ENCODE measurements at regions not wholly inside any gene's neighbourhood (a gene's known extent, or its start where the extent isn't known, plus 50 kb on each side); places are given as distances from the start of the nearest gene placed in this dataset.
"Not testable (repeated sequence)": the region's sequence is repeated elsewhere in the genome, so short reads cannot be mapped to it uniquely, and the experiment has no call there.

DNA sequence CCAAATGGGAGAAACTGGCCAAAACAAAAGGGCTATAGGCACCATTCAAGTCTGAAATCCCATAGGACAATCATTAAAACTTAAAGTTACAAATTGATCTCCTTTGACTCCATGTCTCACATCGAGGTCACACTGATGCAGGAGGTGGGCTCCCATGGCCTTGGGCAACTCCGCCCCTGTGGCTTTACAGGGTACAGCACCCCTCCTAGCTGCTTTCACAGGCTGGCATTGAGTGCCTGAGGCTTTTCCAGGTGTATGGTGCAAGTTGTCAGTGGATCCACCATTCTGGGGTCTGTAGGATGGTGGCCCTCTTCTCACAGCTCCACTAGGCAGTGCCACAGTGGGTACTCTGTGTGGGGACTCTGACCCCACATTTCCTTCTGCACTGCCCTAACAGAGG is 662.1 kb downstream of the XPNPEP1 start:
- DNase-seq: no peak

DNA sequence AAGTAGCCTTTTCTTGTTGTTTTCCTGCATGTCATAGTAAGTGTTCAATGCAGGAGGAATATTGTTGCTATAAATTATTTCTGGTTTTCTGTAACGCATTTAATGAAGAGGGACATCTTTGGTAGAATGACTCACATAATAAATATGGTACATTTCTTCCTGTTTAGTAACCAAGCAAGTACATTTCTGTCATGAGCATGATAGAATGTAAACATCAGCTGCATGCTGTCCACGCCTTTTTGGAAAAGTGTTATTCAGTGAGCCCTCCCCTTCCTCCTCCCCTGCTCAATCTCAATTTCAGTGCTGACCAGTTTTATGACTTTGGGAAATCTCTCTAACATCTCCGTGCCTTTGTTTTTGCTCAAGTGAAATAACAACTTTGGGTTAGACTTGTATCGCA is 664.0 kb downstream of the XPNPEP1 start:
- no peak for DNase-seq

DNA sequence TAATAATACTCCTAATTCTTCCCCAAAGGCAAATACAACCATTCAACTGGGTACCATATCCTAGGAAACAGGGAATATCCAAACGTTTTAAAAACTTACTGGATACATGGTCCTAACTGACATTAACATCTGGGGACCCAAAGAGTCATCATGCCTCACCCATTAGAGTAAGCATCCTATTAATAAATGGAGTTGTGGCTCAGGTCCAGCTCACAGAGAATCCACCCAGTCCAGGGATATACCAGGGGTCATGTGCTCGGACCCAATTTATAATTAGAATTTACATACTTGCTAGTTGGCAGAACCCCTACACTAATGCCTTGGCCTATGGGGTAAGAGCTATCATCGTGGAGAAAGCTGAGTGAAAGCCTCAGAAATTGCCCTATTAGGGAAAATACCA is 670.0 kb downstream of the XPNPEP1 start:
- no peak for DNase-seq

GRCh38 chr10:109250152-109250551 is 673.2 kb downstream of the XPNPEP1 start:
- no peak for DNase-seq

GRCh38 chr10:109247814-109248213 is 675.5 kb downstream of the XPNPEP1 start:
- DNase-seq: no peak

GRCh38 chr10:109245821-109246220 is 677.5 kb downstream of the XPNPEP1 start:
- no peak for DNase-seq

GRCh38 chr10:109239371-109239770 is 683.9 kb downstream of the XPNPEP1 start:
- DNase-seq: no peak

DNA sequence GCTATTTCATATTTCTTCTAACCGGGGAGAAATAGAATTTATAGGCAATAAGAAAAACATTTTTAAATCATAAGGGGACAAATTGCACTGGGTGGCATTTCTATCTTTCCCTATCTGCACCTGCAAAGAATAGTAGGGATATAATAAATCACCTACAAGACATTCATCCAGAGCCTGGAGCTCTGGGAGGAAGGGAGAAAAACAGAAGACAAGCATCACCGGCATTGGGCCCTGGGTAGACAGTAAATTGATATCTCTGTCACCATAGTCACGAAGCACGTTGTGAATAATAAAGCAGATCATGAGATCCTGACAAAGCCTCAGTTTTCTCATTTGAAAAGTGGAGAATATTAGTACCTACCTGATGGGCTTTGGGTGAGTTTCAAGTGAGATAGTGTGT is 685.6 kb downstream of the XPNPEP1 start:
- no peak for DNase-seq

GRCh38 chr10:109237050-109237449 is 686.3 kb downstream of the XPNPEP1 start:
- DNase-seq: no peak

GRCh38 chr10:109223533-109223932 is 699.8 kb downstream of the XPNPEP1 start:
- not testable (repeated sequence) for DNase-seq

GRCh38 chr10:109219935-109220605 is 703.2 kb downstream of the XPNPEP1 start:
- DNase-seq: no peak

GRCh38 chr10:109218207-109218606 is 705.1 kb downstream of the XPNPEP1 start:
- DNase-seq: no peak

GRCh38 chr10:109215291-109216075 is 707.8 kb downstream of the XPNPEP1 start:
- no peak for DNase-seq

- DNase-seq: not testable (repeated sequence)
Measured at GRCh38 chr10:109214891-109215290, 708.4 kb downstream of the XPNPEP1 start.

DNA sequence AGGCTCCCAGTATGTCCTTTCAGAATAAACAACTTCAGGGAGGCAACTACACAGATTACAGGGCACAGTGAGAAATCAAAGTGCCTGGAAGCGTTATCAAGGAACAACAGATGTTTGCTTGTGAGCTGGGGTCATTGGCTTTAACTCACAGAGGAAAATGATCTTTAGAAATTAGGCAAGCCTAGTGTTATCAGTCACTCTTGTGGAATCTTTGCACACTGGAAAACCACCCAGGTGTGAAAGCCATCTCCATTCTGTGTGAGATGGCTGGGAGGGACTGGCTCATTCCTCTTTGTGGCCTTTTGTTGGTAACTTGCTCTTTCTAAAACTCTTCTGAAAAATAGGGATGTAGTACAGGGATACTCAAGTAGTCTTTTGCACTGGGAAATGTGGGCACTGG is 716.0 kb downstream of the XPNPEP1 start:
- no peak for DNase-seq

DNA sequence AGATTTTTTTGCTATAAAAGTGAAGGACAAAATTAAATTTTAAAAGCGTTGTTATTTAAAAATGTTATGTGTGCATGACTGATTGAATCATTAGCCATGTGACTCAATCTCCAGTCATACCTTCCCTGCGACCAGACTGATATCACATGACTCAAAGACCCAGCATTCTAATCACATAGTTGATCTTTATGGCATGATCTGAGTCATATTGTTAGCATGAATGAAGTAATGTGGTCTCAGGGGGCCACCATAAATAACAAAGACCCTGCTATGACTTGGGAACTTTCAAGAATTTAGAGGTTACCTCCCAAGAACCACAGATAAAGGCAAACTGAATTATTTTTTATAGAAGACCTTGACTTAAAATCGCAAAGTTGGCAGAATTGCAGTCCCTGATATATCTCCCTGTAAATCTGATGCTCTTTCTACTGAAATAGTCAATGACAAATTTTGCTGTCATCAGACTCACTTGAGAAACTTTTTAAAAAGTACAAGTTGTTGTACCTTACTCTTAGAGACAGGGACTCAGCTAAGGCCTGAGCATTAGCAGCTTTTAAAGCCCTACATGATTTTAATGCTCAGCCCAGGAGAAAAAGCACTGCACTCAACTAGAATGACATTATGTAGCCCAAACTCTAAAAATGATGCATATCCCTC is 717.3 kb downstream of the XPNPEP1 start:
- DNase-seq: no peak

DNA sequence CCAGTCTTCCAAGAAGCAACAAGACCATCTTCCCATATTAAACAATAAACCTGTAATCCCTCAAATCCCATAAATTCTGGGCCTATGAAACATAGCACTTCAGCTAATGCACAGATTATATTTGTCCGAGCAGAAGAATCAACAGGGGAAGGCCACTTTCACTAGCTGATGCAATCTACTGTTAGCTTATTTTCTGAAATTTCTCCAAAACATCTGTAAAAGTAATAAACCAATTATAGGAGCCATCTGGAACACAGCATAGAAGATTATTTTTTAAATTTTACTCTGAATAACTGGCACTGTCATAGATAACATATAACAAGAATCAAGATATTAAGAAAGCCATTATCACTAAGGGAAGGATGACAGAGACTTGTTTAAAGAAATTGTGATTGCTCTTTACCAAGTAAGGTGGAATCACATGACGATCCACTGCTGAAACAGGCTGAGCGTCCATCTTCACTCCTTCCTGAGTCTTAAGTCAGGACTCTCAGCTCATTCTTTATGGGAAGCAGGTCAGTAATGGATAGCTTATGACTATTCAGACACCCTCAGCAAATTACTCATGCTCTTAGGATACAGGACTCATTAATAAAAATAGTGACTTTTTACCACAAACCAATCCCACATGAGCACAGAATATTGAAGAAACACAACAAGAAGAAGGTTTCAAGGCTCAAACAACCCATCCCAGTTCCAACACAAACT is 719.5 kb downstream of the XPNPEP1 start:
- DNase-seq: no peak

DNA sequence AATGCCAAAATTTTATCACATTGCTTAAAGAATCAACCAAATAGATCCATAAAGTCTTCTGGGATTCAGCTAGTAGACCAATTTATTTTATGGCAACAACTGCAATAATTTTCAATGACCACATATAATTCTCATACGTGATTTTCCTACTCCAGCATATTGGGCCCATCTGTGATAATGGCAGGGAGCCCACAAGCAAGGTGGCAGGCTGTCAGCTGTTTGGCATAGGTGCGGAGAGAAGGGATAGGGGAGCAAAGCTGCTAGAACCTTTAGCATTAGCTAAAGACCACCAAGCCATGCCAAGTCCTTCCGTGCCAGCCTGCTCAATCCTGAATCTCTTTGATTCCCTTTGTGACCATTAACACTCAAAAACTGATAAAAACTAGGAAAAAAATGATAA is 721.2 kb downstream of the XPNPEP1 start:
- DNase-seq: no peak

DNA sequence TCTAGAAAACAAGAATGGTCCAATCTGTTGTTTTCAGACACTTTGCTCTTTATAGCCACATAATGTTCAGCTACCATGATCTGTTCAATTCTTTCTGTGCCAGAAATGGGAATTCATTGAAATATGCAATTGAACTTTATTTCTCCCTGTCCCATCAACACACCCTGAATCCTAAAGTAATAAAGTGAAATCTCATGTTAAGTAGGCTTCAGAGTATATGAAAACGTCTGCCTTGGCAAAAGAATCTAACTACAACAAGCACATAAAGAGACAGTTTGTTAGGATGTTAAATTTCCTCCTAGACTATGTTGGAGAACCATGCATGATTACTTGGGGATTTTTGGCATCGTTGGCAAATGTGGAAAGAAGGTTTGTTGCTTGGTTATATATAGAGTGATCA is 722.7 kb downstream of the XPNPEP1 start:
- DNase-seq: no peak

DNA sequence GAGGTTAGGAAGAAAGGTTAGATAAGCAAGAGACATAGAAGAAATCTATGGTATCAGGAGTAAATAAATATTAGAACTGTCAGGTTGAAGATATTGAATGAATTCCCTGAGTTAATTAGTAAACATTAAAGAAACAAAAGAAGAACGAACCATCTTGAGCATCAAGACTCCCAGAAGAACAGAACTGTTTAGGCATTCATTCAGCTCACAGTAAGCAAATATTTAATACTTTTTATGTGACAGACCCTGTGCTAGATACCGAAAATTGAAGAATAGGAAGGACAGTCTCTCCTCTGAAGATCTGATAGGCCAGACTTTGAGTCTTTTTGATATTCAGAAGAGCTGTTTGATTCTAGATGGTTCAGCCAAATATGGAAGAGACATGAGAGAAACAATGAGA is 731.5 kb downstream of the XPNPEP1 start:
- no peak for DNase-seq

DNA sequence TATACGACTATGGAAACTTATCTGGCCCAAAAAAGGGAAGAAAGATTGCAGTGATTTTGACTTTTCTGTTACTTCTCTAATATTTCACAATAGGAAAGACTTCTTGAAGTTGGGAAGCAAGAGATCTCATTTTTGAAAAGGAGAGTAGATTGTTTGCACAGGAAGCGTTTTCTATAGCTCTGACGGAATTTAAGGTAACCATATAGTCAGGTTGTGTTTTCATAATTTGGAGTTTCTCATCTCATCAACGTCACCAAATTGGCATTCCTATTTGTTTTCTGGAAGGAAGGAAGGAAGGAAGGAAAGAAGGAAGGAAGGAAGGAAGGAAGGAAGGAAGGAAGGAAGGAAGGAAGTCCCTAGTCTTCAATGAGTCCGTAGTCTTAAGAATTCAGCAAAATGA is 732.0 kb downstream of the XPNPEP1 start:
- DNase-seq: no peak

DNA sequence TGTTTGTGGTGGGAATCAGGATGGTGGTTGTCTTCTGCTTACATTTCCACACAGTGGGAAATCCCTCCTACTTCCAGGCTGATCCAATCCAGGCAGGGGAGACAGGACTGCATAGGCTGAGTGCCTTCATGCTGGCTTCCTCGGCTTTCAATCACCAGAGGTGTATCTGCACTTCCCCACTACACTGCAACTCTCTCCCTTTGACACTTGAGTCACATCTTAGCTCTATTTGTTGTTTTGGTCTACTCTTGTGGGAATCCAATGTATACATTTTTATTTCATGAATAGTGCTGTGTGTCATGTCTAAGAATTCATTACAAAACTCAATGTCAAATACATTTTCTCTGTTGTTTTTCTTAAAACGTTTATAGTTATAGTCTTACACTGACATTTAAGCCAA is 735.6 kb downstream of the XPNPEP1 start:
- no peak for DNase-seq

DNA sequence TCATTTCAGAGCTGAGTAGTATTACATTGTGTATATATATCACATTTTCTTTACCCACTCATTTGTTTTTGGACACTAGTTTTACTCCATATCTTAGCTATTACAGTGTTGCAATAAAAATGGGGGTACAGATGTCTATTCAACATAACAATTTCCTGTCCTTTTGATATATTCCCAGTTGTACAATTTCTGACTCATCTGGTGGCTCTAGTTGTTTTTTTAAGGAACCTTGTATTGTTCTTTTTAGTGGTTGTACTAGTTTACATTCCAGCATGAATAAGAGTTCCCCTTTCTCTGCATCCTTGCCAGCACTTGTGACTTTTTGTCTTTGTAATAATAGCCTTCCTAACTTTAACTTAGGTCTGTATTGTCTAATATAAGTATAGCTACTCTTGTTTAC is 739.9 kb downstream of the XPNPEP1 start:
- DNase-seq: no peak
